Immature natural killer cell (primary cell): ENCODE measurements at regions not wholly inside any gene's neighbourhood (a gene's known extent, or its start where the extent isn't known, plus 50 kb on each side); places are given as distances from the start of the nearest gene placed in this dataset.

Source experiments
- DNase-seq, 3 donors: peaks; one replicate each; pipeline ENCODE4 v3.0.0; 2022; ENCODE audit warnings: mixed read lengths in 1 of 3
- H3K27ac Mint-ChIP-seq, 6 donors: one replicate each; pipeline ENCODE4 v1.8.0; 2020; ENCODE audit warnings: mixed read lengths in 6 of 6, mild to moderate bottlenecking in 5 of 6, inconsistent platforms in 4 of 6, moderate library complexity in 3 of 6
- H3K27me3 Mint-ChIP-seq, 3 donors: one replicate each; pipeline ENCODE4 v1.8.0; 2020 to 2021; ENCODE audit warnings: low read depth in 3 of 3, mild to moderate bottlenecking in 3 of 3, mixed read lengths in 3 of 3, moderate library complexity in 3 of 3, inconsistent platforms in 1 of 3
- H3K36me3 Mint-ChIP-seq, 3 donors: one replicate each; pipeline ENCODE4 v1.8.0; 2020; ENCODE audit warnings: mixed read lengths in 3 of 3, inconsistent platforms in 2 of 3, mild to moderate bottlenecking in 2 of 3
- H3K4me1 Mint-ChIP-seq, 2 donors: one replicate each; pipeline ENCODE4 v1.8.0; 2020; ENCODE audit warnings: inconsistent platforms in 2 of 2, mild to moderate bottlenecking in 2 of 2, mixed read lengths in 2 of 2, moderate library complexity in 1 of 2
- H3K4me3 Mint-ChIP-seq, 5 donors: one replicate each; pipeline ENCODE4 v1.8.0; 2020; ENCODE audit warnings: mild to moderate bottlenecking in 5 of 5, mixed read lengths in 5 of 5, inconsistent platforms in 3 of 5, moderate library complexity in 3 of 5
- H3K9me3 Mint-ChIP-seq, 6 donors: one replicate each; pipeline ENCODE4 v1.8.0; 2020; ENCODE audit warnings: mild to moderate bottlenecking in 6 of 6, mixed read lengths in 6 of 6, inconsistent platforms in 4 of 6, moderate library complexity in 3 of 6

DNA sequence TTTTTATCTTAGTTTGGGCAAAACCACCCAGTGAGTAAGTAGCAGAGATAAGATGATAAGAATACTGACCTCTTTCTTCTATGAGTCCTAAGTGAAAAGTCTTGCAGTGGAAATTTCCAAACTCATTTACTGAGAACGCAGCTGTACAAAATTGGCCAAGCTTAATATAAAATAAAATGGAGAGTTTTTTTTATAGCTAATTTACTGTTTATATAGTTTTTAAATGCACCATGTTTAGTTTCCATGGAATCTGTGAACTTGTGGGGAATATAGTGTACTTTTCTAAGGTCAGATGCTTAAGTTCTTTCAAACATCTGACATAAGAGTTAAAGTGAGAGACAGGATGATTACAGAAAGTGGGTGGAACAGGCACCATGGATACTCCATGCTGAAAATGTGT lies 833.5 kb downstream of the ADGRL2 start:
- no peaks in the 10 kb centered on the region for H3K36me3 Mint-ChIP-seq
- H3K4me3 Mint-ChIP-seq, result no peak overlapping the region
- H3K4me1 Mint-ChIP-seq, result no peaks in the 10 kb centered on the region
- H3K9me3 Mint-ChIP-seq, result peaks cover 2 to 43% (median 15%) of the 10 kb centered on the region in 6 donors
- no peak overlapping the region for H3K27ac Mint-ChIP-seq
- no peak for DNase-seq
- H3K27me3 Mint-ChIP-seq, result peaks cover 0 to 2% (median 0%) of the 10 kb centered on the region in 3 donors

DNA sequence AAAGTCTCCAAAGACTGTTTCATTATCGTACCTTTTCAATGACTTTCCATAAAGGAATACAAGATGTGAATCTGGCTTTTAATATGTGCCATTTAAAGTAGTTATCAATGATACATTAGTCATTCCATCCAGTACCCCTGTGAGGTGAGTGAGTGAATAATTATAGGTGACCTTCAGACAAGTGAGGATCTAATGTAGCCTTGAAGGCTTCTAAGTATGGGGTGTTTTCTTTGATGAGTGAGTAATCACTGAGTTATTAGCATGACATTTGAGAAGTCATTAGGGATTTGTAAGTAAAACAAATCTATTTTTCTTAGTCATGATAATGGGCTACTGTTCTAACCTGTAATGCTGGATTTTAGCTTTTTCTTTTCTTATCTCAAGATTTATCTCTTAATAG lies 831.4 kb downstream of the ADGRL2 start:
- H3K9me3 Mint-ChIP-seq, result peaks cover 2 to 45% (median 16%) of the 10 kb centered on the region in 6 donors
- H3K4me3 Mint-ChIP-seq, result no peak overlapping the region
- H3K27me3 Mint-ChIP-seq, result peaks cover 0 to 2% (median 0%) of the 10 kb centered on the region in 3 donors
- H3K27ac Mint-ChIP-seq, result no peak overlapping the region
- H3K36me3 Mint-ChIP-seq, result no peaks in the 10 kb centered on the region
- no peak for DNase-seq
- no peaks in the 10 kb centered on the region for H3K4me1 Mint-ChIP-seq

DNA sequence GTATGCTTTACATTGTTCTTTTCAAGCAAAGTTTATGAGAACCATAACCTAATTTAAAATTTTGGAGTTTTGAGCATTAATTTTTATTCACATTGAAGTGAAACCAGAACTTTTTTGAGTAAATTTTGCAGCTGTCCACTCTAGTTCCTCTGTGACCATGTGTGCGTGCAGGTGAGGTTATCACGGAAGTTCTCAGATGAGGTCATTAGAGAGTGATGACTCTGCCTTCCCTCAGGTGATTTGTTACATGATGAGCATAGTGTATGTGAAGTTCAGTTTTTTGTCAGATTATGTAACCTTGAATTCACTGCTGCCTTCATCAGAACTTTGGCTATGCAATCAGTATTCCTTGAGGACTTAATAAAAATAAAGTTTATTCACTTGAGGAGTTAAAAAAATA lies 828.2 kb downstream of the ADGRL2 start:
- DNase-seq, result no peak
- Mint-ChIP-seq H3K4me1 (no peaks in the 10 kb centered on the region), H3K27me3 (no peaks in the 10 kb centered on the region), H3K36me3 (peaks cover 0 to 3% (median 0%) of the 10 kb centered on the region in 3 donors), H3K27ac (no peak overlapping the region), H3K4me3 (no peak overlapping the region), H3K9me3 (peaks cover 6 to 62% (median 19%) of the 10 kb centered on the region in 6 donors)

DNA sequence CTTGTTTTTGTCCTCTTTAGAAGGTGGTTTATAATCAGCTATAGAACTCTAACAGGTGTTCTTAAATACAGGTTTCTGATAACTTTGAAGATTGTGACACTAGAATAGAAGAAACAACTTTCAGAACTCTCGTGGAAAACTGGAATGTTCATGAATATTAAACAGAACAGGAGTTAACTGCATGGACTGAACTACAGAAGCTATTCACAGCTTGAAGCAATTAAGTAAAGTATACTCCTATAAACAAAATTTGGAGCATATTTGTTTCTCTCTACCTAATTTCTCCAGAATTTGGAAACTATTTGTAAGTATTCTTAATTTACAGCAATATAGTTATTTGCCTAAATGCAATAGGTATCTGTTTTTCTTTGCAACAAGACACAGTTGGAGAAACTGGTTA lies 824.8 kb downstream of the ADGRL2 start:
- no peaks in the 10 kb centered on the region for H3K4me1 Mint-ChIP-seq
- H3K27ac Mint-ChIP-seq, result no peak overlapping the region
- peaks cover 10 to 58% (median 19%) of the 10 kb centered on the region in 6 donors for H3K9me3 Mint-ChIP-seq
- DNase-seq, result no peak
- H3K36me3 Mint-ChIP-seq, result peaks cover 0 to 3% (median 0%) of the 10 kb centered on the region in 3 donors
- no peak overlapping the region for H3K4me3 Mint-ChIP-seq
- peaks cover 0 to 2% (median 0%) of the 10 kb centered on the region in 3 donors for H3K27me3 Mint-ChIP-seq

DNA sequence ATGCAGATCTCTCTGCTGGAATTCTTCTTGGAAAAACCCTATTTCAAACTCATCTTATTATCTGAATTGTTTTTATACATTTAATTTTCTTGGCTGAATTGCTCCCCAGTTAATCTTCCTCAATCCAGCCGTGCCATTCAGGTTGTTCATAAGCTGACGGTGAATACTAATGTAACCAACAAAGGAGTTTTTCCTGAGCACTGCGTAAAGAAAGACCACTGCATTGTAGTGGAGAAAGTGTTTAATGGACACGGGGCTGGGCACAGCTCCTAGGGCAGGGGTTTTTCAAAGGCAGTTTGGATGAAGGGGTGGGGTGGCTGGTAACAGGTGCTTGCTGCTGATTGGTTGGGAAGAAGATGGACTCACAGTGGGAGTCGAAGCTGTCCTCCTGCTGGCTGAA lies 820.3 kb downstream of the ADGRL2 start:
- Mint-ChIP-seq H3K27me3 (peaks cover 0 to 2% (median 0%) of the 10 kb centered on the region in 3 donors), H3K4me3 (no peak overlapping the region), H3K27ac (no peak overlapping the region), H3K9me3 (peaks cover 0 to 35% (median 13%) of the 10 kb centered on the region in 6 donors), H3K4me1 (no peaks in the 10 kb centered on the region), H3K36me3 (no peaks in the 10 kb centered on the region)
- DNase-seq, result no peak

DNA sequence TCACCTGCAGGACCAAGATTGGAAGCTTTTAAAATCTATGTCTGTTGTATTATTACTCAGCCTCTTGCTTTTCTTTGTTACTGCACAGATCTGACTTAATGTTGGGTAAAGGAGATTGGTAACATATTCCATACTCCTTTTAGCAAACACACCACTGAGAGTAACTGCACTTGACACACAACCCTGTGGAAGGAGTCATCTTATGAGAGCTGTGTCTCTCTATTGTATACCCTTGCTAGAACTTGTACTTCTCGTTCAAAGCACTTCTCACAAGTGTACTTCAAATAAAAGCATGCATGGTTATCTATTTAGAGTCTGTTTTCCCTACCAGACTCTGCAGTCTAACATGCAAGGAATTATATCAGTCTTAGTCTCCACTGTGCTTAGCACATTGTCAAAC lies 813.4 kb downstream of the ADGRL2 start:
- no peak overlapping the region for H3K4me3 Mint-ChIP-seq
- no peaks in the 10 kb centered on the region for H3K36me3 Mint-ChIP-seq
- peaks cover 2 to 11% (median 5%) of the 10 kb centered on the region in 6 donors for H3K9me3 Mint-ChIP-seq
- no peak overlapping the region for H3K27ac Mint-ChIP-seq
- no peaks in the 10 kb centered on the region for H3K4me1 Mint-ChIP-seq
- H3K27me3 Mint-ChIP-seq, result no peaks in the 10 kb centered on the region
- DNase-seq, result no peak

DNA sequence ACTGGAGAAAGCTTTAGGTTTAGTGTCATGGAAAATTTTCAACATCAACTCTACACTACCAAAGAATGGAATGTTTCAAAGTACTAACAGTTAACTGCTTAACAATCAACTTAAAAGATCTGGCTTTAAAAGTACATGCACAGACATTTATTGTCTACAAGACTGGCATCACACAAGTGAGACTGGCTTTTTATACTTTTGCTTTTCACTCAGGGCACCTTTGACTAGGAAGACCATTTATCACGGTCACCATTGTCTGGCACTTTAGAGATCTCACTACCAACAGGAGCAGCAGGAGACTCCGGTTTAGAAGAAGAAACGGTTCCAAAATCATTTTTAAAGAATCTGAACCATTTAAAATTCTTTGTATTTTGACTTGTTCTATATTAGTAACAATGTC lies 812.3 kb downstream of the ADGRL2 start:
- H3K9me3 Mint-ChIP-seq, result peaks cover 2 to 11% (median 7%) of the 10 kb centered on the region in 6 donors
- no peak overlapping the region for H3K27ac Mint-ChIP-seq
- no peaks in the 10 kb centered on the region for H3K36me3 Mint-ChIP-seq
- H3K4me1 Mint-ChIP-seq, result no peaks in the 10 kb centered on the region
- H3K4me3 Mint-ChIP-seq, result no peak overlapping the region
- DNase-seq, result no peak
- no peaks in the 10 kb centered on the region for H3K27me3 Mint-ChIP-seq

DNA sequence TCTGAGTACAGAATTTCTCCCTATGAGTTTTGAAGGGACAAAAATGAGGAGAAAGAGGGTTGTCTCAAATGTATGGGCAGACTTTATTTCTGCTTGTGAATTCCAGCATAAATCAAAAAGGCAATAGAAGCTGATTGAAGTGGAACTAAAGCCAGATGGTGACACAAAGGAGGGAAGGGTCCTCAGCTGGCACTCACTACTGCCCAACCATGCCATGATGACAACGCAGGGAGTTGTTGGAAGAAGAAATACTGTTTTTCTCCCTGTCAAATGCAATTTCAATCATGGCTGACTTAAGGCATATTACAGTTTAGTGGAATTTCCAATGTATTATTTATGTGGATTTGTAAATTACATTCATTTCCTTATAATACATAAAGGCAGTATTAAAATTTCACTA lies 805.8 kb downstream of the ADGRL2 start:
- Mint-ChIP-seq H3K4me1 (no peaks in the 10 kb centered on the region), H3K4me3 (no peak overlapping the region), H3K36me3 (no peaks in the 10 kb centered on the region), H3K27ac (no peak overlapping the region), H3K27me3 (no peaks in the 10 kb centered on the region), H3K9me3 (peaks cover 2 to 24% (median 12%) of the 10 kb centered on the region in 6 donors)
- DNase-seq, result no peak

DNA sequence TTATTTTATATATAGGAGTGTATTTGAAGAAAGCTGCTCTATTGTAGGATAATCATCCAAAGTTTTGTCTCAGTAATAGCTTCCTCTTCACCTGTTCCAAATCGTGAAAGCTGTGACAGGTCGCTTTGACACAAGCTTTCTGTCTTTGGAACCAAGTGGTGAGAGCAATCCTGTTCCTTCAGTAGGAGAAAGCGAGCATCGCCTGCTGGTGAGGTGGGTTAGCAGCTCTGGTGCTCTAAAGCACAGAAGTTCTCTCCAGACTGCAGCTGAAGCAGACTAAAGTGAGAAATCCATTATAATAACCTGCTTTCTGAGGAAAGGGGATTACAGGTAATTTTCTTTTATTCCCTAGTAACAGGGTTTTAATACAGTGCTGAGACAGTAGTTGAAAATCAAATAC lies 803.8 kb downstream of the ADGRL2 start:
- DNase-seq, result no peak
- Mint-ChIP-seq H3K9me3 (peaks cover 1 to 26% (median 7%) of the 10 kb centered on the region in 6 donors), H3K4me3 (no peak overlapping the region), H3K4me1 (peaks cover 0 to 3% of the 10 kb centered on the region in 2 donors), H3K36me3 (no peaks in the 10 kb centered on the region), H3K27me3 (no peaks in the 10 kb centered on the region), H3K27ac (no peak overlapping the region)

DNA sequence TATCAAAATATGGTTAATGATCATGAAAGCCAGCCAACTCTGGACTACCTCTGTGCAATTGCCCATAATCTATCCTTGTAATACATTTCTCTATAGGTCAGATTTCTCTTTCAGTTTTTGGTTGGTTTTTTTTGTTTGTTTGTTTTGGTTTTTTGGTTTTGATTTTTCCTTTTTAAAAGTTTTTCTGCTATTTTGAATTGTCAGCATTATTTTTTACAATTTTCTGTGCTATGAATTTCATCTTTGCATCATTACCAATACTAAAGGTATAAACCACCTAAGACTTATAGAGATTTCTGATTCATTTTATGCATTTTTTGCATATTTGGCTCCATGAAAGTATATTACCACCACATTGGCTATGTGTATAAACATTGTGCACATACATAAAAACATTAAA lies 799.6 kb downstream of the ADGRL2 start:
- Mint-ChIP-seq H3K36me3 (no peaks in the 10 kb centered on the region), H3K9me3 (peaks cover 2 to 38% (median 7%) of the 10 kb centered on the region in 6 donors), H3K27ac (no peak overlapping the region), H3K27me3 (no peaks in the 10 kb centered on the region), H3K4me3 (no peak overlapping the region), H3K4me1 (peaks cover 4 to 20% of the 10 kb centered on the region in 2 donors)
- DNase-seq, result no peak

DNA sequence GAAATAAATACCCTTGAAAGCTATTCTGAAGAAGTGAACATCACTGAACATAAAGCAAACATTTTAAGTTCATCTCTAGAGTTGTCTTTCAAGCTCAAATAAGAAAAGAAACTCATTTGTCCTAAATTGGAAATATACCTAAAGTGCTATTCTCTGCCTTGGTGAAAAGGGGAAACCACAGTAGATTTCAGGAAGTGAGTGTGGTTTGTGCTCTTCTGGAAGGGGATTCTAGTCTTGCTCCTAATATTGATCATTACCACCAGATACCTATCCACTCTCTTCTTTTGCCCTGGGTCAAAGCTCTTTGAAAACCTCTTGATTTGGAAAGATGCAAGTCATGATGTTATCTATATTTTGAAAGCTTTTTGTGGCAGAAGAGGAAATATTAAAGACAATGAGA lies 798.1 kb downstream of the ADGRL2 start:
- Mint-ChIP-seq H3K4me1 (peaks cover 4 to 20% of the 10 kb centered on the region in 2 donors), H3K36me3 (no peaks in the 10 kb centered on the region), H3K9me3 (peaks cover 2 to 49% (median 8%) of the 10 kb centered on the region in 6 donors), H3K4me3 (peak overlapping the region in 1 of 5 donors; percentile 52), H3K27me3 (no peaks in the 10 kb centered on the region), H3K27ac (no peak overlapping the region)
- DNase-seq, result no peak

DNA sequence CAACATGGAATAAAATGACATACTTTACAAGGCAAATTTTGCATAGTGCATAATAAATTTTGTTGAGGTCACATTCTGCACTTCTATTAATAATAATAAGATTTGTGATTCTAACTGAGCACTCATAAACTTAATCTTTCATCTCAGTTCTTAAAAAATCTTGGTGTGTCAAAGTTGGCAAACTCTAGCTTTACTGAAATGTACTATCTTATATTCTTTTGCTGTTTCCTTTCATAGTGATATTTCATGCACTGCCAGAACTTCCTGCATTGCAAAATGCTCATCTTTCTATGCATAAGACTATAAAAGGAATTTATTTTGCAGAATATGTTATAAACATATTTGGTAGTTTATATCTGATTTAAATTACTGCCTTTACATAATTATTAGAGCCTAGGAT lies 797.6 kb downstream of the ADGRL2 start:
- Mint-ChIP-seq H3K4me1 (peaks cover 4 to 20% of the 10 kb centered on the region in 2 donors), H3K27me3 (no peaks in the 10 kb centered on the region), H3K36me3 (no peaks in the 10 kb centered on the region), H3K27ac (no peak overlapping the region), H3K4me3 (no peak overlapping the region), H3K9me3 (peaks cover 2 to 53% (median 8%) of the 10 kb centered on the region in 6 donors)
- no peak for DNase-seq

DNA sequence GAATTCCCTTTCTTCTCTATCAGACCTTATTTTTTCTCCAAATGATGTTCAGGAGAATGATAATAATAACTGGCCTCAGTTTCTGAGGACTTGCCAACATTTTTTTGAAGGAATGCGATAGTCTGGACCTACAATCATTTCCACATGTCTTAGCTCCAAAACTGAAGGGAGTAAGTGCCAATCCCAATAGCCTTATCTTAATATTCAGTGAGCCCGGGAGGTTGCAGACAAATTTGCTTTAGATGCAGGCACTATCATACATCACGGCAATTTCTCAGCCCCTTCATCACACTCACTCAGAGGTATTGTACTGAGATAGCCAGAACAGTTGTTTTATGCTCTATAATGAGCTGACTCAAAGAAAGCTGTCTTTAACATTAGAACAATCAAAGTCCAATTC lies 796.9 kb downstream of the ADGRL2 start:
- Mint-ChIP-seq H3K27ac (no peak overlapping the region), H3K27me3 (no peaks in the 10 kb centered on the region), H3K4me1 (peaks cover 4 to 20% of the 10 kb centered on the region in 2 donors), H3K4me3 (no peak overlapping the region), H3K36me3 (no peaks in the 10 kb centered on the region), H3K9me3 (peaks cover 2 to 59% (median 10%) of the 10 kb centered on the region in 6 donors)
- DNase-seq, result no peak

DNA sequence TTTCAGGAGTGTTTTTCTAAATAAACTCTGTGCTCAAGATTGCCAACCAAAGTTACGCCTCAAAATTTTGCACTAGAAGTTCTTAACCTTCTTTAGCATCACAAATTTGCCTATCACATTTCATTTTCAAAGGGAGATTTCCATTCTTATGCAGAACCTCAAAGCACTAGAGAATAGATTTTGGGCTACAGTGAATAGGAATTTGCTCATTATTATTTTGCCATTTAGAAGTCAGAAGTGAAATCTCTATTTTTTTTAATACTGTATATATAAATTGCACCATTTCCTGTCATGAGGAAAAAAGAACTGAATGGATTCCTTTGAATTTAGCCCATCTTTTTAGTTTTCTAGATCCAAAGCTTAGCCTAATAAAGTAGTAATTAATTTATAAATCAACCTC lies 796.4 kb downstream of the ADGRL2 start:
- no peak for DNase-seq
- Mint-ChIP-seq H3K36me3 (no peaks in the 10 kb centered on the region), H3K27ac (no peak overlapping the region), H3K27me3 (no peaks in the 10 kb centered on the region), H3K4me3 (no peak overlapping the region), H3K9me3 (peaks cover 0 to 57% (median 8%) of the 10 kb centered on the region in 6 donors), H3K4me1 (peaks cover 4 to 20% of the 10 kb centered on the region in 2 donors)

DNA sequence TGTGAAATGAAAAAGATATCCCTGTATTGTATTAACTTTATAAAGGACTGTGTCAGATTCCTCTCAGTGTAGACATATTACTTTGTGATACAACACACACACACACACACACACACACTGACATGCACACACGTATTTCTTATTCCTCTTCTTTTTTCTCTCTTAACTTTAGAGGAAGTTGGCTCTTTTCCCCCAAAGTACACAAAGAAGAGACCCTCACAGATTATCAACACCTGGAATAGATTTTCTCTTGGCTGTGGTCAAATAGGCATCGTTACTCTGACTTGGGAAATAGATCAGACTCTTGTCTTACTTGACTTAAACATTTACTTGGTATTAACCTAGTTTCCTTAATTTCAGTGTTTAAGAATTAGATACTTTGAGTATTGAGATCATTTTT lies 792.8 kb downstream of the ADGRL2 start:
- no peak for DNase-seq
- peaks cover 1 to 54% (median 7%) of the 10 kb centered on the region in 6 donors for H3K9me3 Mint-ChIP-seq
- no peaks in the 10 kb centered on the region for H3K27me3 Mint-ChIP-seq
- H3K36me3 Mint-ChIP-seq, result no peaks in the 10 kb centered on the region
- no peak overlapping the region for H3K27ac Mint-ChIP-seq
- no peak overlapping the region for H3K4me3 Mint-ChIP-seq
- peaks cover 0 to 7% of the 10 kb centered on the region in 2 donors for H3K4me1 Mint-ChIP-seq
